Activated CD8-positive, alpha-beta memory T cell treated with anti-CD3 and anti-CD28 coated beads for 1 hour (primary cell): ENCODE measurements at regions not wholly inside any gene's neighbourhood (a gene's known extent, or its start where the extent isn't known, plus 50 kb on each side); places are given as distances from the start of the nearest gene placed in this dataset.

Source experiments
- DNase-seq, 2 donors: peaks; one replicate each; pipeline ENCODE4 v3.0.0-alpha.2; 2020; ENCODE audit warnings: low read depth in 1 of 2; ENCODE audit errors: extremely low read depth in 1 of 2

DNA sequence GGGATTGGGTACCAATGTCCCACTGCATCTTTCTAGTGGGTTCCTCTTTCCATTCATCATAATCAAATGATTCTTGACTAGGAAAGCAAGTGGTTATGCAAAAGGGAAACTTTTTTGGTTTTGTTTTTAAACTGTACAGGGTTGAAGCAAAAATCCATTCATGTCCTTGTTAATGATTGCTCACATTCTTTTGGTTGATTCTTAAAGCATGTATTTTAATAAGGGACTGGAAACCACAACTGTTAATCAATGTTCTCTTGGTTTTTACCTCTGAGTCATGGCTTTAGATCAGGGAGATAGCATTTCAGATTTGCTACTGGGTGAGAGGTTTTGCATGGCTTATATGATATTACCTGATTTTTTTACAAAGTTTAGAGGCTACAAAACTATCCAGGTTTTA is 371.7 kb upstream of the RGMA start:
- DNase-seq = no peak

DNA sequence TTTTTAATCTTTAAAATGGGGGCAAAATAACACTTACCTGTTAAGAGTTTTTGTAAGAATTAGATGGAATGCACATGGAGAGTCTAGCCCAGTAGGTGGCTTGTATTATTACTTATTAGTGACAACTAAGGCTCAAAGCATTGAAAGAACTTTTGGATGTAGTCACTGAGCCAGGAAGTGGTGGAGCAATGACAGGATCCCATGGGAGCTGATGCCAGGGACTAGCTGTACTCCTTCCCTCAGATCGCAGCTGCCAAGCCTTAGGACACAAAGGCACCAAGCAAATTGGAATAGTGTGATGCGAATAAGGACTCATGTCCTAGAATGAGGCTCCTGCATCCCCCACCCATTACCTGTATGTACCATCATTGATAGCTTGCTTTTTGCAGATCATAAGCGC is 370.4 kb upstream of the RGMA start:
- DNase-seq = no peak

DNA sequence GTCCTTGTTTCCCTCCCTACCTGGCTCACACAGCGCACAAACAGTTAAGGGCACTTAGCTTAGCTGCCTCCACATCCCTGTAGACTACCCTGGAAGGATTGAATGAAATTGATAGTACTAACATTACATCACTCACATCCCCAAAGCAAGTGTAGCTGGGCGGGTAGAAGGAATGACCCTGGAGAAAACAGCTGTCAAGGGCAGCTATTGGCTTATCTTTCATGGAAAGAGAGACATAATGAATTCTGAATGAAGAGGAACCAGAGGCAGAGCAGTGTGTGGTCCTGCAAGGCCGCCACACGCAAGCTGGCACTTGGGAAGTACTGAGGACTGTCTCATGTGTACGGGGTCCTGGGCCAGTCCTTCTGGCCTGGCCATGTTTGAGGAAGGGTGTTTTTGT is 369.6 kb upstream of the RGMA start:
- no peak for DNase-seq

DNA sequence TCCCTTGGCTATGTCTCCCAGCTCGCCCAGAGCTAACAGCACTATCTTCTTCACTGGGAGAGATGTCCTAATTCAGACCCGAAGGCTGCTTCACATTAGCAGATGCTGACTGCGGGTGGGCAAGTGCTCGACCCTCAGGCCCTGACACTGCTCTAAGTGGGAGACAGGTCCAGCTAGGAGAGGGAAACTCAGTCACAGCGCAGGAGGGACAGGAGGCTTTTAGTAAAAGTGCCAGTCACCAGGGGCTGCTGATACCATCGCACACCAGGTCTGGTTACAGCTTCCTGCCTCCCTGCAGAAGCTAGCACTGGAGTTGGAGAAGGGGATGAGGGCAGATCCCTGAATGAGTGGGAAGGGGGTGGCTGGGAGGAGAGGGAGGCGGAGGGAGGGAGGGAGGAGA is 365.8 kb upstream of the RGMA start:
- DNase-seq = no peak

DNA sequence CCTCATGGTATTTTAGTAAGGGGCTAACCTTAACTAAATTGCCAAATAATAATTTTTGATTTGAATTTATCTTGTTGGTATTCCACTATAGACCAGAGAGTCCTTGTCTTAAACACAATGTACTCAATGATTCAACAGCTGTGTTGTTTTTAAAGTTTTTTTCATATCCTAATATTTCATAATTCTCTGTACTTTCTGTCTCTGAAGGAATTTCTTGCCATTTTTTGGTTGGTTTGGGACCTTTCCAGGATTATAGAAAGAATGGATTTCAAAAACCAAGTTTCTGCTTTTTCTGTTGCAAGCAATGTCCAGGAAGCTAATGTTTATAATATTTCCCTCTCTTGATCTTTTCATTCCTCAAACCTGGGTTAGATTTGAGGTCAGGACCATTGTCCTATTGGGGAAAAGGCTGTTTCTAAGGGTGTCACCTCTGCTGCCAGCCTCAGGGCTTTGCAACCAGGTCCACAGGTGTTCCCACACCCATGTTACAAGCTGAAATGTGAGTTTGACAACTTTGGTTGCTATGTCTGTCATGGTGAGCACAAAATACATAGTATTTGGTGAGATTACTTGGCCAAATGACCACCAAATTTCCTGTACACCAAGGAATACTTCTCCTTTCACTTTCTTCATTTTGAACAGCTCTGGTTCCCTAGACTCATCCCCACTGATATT is 363.7 kb upstream of the RGMA start:
- no peak for DNase-seq

DNA sequence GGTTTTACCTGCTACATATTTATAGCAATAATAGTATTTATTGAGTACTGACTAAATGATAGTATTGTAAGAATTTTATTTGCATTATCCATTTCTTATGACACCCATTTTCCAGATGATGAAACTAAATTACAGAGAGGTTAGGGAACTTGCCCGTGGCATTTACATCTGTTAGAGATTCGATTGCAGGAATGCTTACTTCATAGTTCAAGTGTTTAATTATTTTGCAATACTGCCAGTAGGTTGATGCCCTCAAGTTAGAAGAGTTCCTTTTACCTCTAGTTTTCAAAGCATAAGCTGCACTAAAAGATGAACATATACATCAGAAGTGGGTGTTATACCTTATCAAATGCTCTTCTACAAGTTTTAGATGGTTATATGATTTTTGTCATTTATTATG is 362.8 kb upstream of the RGMA start:
- no peak for DNase-seq

DNA sequence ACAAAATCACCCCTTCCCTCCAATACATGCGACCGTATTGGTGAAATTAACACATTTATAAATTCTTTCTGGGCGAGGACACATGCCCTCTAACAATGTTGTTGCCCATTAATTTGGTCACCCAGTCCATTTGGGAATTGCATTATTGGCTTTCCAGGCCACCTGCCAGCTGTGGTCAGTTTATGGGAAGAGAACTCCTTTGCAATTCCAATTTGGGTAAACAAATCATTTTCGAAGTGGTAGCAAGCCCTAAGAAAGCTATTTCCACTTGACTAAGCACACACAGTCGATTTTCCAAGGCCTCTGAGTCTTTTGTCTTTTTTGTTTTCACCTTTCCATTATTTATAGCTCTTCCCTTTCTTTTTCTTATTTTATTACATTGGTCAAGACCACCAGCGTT is 362.3 kb upstream of the RGMA start:
- DNase-seq = no peak

DNA sequence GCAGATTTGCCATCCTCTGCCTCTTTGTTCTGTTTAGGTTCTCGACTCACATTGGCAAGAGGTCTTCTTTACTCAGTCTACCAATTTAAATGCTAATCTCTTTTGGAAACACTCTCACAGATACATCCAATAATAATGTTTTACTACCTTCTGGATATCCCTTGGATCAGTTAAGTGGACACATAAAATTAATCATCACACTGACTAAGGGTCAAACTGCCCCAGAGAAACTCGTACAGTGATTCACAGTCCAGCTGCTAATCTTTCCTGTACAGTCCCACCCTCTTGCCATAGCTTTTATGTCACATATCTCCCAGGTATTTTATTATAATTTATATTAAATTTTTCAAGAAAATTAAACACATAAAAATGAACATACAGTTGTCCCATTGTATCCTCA is 360.8 kb upstream of the RGMA start:
- DNase-seq = no peak

DNA sequence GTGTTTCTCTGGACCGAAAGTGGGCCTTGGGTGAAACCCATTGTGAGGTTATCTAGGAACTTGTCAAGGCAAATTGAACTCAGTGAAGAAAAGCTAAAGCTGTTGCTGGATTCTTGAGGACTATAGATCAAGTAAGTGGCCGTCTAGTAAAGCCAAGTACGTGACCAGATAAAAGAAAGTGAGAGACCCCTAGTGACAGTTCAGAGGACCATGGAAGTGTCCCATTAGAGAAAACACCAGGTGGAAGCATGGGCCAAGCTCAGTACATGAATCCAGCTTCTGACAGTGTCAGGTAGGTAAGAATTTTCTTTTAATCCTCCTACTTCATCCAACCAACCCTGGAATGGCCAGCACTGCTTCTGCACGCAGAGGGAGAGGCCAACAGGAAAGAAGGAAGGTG is 349.3 kb upstream of the RGMA start:
- DNase-seq = no peak

DNA sequence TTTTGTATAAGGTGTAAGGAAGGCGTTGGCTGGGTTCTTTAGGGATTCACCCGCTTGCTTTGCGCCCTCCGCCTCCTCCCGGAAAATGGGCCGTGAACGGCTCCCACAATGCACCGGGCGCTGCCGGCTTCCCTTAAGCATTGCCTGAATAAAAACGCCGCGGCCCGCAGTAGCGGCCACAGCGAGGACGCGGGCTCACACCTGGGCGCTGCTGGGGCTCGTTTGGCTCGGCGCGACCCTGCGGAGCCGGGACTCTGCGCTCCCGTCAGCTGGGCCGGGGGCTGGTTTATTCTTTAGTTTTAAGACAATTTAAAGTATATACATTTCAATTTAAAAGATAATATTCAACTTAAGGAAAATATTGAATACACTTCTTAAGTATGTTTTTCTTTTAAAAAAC is 343.5 kb upstream of the RGMA start:
- no peak for DNase-seq

DNA sequence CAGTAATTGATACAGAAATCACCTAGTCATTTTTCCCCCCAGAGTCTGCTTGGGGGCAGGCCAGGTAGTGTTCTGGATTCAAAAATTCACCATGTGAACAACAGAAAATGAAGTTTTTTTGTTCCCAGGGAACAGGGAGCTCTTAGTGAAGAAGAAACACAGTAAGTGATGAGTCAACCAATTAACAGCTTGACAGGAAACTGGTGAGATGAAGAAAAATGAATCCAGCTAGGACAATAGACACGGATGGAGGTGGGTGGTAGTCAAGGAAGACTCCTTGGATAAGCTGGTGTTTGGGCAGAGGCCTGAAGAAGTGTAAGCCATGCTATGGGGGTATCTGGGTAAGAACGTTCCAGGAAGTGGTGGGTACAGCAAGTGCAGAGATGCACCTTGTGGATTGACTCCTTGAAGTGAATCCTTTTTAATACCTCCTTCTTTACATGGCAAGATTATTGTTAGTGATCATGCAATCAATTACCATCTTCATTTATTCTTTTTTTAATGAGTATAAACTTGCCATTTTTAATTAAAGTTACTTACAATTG is 339.9 kb upstream of the RGMA start:
- DNase-seq = no peak

DNA sequence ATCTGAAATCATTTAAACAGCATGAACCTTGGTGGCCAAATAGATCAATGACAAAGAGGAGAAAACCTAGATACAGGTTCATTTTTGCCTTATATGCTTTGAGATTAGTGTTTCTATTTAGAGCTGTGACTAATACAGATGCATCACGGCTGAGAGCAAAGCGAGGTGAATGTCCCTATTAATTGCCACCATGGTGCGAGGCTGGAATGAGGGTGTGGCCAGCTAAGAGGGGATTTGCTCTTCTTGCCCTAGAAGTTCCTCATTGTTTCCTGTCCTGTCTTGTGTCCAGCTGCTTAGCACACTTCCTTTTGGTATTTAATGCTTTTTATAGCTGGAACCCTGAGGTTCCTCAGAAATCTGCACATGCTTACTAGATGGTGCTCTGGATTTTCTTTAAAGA is 339.1 kb upstream of the RGMA start:
- no peak for DNase-seq

DNA sequence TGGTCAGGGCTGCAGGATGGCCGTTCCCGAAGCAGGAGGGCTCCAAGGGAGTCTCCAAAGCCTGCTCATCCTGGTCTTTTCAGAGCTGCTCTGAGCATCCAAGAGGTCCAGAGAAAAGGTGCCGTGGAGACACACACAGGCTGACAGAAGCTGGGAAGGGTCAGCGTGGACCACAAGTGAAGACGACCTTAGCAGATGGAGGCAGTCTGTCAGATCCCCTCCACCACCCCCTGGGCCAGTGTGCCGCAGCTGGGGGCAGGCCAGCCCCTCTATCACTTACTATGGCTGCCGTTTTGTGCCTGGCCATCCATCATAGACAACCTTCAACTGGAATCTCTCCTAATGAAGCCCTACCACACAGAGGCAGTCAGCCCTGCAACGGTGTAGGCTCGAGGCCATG is 335.1 kb upstream of the RGMA start:
- DNase-seq = no peak

DNA sequence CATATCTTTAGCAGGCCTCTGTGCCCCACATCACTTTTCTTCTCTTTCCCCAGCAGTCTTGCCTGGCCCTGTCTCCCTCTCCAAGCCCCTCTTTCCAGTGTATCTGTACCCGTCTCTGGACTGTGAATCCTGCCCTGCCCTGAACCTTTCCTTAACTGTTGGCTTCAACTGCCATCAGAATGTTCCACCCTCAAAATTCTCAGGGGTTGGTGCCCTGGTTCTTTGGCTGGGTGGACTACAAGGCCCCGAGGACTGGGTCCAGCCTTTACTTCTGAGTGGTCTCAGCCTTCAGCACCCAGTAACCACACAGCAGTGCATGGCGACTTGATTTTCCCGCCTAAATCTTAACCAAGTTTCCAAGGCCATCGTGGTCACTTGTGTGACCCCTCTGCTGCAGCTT is 333.5 kb upstream of the RGMA start:
- DNase-seq = no peak

DNA sequence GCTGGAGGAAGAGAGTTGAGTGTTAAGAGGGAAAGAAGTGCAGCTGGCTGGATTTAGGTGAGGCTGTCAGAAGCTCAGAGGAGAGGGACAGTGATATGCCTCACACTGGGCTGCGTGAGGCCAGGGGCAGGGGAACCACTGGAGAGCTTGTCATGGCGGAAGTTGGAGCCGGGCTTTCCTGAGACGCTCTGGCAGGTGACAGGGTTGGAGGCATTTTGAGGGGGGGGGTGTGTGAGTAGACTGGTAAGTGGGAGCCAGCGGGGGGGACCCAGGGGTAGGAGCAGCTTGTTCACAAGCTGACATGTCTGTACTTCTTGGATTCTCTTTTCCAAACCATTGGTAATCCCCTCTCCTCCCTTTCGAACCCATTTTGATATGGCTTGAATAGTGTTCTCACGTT is 331.5 kb upstream of the RGMA start:
- DNase-seq = no peak

DNA sequence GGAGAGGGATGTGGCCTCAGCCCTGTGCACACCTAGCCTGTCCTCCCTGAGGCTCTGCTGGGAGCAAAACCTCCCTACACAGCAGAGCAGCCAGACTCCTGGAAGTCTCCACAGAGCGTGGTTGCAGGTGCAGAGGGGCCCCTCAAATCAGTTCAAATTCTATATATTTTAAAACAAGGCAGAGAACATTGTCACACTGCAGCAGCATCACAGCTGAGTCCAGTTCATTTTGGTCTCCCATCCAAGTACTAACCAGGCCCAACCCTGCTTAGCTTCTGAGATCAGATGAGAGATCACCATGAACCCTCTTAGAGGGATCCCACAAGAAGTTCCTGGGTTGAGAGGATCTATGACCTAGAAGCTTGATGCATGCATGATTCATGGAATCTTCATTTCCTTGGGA is 331.0 kb upstream of the RGMA start:
- no peak for DNase-seq

DNA sequence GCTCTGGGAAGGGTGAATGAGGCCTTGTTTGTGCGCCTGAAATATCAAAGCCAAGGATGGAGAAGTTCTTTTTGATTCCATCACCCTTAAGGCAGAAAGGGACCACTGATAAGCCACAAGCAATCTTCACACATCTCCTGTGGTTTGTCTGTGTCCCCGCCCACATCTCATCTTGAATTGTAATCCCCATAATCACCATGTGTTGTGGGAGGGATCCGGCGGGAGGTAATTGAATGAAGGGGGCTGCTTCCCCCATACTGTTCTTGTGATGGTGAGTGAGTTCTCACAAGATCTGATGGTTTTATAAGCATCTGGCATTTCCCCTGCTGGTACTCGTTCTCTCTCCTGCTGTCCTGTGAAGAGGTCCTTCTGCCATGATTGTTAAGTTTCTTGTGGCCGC is 329.6 kb upstream of the RGMA start:
- no peak for DNase-seq

DNA sequence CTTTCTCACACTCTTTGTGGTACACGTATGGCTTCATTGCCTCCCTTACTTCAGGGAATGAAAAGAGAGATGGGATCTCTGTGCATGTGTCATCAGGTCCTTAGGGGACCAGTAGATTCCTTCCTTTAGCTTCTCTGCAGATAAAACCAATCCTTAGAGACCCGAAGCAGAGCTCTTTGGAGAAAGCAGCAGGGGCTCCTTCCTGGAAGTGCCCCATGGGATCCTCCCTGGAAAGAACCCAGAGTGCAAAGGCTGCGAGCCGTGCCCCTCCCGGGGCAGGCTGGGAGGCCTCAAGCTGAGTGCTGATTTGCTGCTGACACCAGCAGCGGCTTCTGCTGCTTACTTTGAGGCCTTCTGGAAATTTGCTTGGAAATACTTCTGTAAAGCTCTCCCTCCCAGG is 328.6 kb upstream of the RGMA start:
- DNase-seq = no peak

DNA sequence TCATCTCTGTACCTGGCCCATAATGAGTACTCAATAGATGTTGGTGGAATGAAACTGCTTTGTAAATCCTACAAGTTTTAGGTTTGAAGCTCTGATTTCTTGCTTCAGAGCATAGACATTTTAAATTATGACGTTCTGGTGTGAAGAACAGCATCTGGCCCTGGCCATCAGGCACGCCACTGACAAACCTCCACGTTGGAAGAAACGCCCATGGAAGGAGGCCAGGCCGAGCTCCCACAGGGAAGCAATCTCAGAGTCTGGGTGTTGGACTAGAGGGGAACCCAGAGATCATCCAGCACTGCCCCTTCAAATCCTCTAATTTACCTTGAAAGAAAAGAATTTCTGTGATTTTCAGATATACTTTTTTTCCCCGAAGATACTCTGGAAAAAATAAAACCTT is 328.1 kb upstream of the RGMA start:
- DNase-seq = no peak

DNA sequence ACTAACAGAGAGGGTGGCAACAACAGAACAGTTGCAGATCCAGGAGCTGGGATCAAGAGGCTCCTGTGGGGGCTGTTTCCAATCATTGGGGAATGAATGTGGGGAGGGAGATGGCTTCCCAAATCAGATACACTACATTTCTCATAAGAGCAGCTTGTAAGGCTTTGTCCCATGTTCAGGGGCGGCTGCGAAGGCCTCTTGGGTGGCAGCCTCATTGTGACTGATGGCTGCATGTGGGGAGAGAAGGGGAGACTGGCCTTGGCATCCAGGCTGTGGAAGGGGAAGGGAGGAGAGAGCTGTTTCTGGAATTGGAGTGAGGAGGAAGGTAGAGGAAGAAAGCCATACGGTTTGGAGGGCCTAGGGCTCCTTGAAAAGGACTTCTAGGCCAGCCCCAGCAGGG is 326.6 kb upstream of the RGMA start:
- no peak for DNase-seq

DNA sequence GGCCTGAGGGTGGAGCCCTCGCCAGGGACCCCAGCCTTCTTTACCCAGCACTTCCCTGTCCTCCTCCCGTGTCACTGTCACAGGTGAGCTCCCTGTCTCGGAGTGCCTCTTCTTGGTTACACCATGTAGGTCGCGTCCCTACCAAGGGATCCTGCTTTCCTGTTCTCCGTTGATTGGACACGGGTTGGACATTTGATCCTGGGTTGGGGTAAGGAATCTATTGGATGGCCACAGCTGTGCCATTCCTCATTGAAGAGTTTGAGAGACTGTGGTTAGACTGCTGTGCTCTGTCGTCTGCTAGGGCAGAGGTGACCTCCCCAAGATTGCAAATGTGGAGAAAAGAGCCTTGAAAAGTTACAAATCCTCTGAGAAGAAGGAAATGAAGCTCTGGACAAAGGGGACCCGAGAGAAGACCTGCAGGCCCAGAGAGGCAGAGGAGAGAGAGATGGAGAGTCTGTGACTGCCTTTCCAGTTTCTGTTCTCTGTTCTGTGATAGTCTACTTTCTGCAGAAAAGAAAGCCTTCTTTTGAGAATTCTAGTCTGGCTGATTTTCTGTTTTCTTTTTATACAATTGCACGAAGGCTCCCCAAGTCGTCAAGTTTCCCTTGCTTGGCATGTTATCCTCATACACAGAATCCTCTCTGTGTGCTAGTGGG is 325.7 kb upstream of the RGMA start:
- no peak for DNase-seq

DNA sequence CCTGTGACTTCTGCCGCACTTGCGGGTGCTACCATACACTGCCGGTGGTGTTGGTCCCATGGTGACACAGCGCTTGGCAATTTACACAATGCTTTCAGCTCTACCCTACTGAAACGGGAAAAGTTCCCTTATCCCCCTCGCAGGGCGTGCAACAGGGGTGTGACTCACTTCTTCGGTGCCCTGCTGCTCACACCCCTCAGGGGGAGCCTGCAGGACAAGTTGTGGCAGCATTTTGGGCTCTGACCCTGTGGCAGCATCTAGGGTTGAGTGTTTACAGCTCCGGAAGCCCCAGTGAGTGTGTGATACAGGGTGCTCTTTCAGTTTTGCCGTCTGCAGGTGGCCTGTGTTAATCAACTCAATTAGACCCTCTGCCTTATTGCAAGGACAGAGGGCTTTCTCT is 324.7 kb upstream of the RGMA start:
- no peak for DNase-seq

DNA sequence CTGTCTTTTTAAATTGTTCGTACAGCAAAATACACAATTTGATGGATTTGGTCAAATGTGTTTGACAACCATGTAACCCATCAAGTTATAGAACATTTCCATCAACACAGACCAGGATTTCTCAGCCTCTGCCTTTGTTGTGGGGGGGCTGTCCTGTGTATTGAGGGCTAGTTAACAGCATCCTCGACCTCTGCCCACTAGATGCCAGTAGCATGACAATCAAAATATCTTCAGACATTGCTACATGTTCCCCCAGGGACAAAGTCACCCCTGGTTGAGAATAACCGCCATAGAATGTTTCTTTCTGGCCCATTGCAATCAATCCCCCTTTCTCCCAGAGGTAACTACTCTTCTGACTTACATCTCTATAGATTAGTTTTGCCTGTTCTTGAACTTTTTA is 310.1 kb upstream of the RGMA start:
- DNase-seq = no peak
